ENCODE measurements at regions not wholly inside any gene's neighbourhood (a gene's known extent, or its start where the extent isn't known, plus 50 kb on each side); places are given as distances from the start of the nearest gene placed in this dataset.

DNA sequence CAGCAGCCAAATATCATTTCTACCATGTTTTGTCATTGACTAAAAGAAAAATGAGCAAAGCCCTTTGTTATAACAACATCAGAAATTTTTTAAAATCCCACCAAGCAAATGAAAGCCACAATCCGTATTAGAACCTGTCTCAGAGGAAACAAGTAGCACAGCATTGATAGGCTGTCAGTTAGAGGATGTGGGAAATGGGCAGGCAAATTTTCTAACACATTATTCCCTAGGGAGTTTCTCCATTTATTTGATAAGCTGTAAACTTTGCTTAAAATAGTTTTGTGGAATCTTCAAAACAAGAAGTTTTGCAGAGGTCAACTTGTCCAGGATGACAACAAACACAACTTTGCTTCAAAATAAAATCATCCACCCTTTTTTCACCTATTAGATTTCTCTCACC, 53.6 kb upstream of the APC start:
- TF ChIP-seq POLR2AphosphoS5 (IDR thresholded peaks at IDR 0.05; ENCODE audit: low read depth, low read length) (no peak), TAF1 (IDR thresholded peaks at IDR 0.05; ENCODE audit: borderline replicate concordance, low read depth, low read length) (no peak), POLR2A (IDR thresholded peaks at IDR 0.05; ENCODE audit: low read depth, low read length) (no peak)
- no peak for DNase-seq (ENCODE audit: insufficient read length)
- no peak for FAIRE-seq

DNA sequence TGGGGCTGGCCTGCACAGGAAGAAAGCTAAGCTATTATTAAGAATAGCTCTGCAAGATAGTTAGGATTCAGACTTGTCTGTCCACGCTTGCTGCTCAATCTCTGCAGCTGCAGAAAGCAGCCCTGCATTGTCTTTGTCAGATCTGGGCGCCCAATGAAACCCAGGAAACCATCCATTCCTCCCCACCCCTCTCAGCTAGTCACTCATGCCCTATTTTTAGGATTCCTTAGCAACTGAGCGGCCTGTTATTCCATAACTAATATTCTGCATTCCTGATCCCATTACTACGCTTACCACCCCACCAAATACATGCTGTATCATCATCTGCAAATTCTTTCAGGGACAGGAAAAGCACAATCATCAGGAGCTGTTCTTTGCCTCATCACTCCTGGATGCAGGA, 52.9 kb upstream of the APC start:
- FAIRE-seq (no peak), DNase-seq (ENCODE audit: insufficient read length) (no peak)
- TF ChIP-seq POLR2AphosphoS5 (IDR thresholded peaks at IDR 0.05; ENCODE audit: low read depth, low read length) (no peak), TAF1 (IDR thresholded peaks at IDR 0.05; ENCODE audit: borderline replicate concordance, low read depth, low read length) (no peak), POLR2A (IDR thresholded peaks at IDR 0.05; ENCODE audit: low read depth, low read length) (no peak)

DNA sequence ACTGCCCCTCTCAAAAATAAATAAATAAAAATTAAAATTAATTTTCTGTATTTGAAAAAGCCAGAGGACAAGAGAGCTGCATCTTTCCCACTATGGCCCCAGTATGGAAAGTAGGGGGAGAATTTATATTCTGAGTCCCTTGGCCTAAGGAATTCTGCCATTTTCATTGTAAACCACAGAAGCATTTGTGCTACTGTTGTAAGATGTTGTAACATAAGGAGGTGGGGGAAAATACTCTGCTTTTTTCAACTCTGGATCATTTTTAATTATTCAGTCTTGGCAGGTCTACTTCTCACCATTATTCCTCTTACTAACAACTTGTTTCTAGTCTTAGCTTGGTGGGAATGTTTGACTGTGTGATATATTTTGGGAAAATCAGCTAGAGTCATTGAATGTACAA, 52.3 kb upstream of the APC start:
- FAIRE-seq = no peak
- TF ChIP-seq POLR2AphosphoS5 (IDR thresholded peaks at IDR 0.05; ENCODE audit: low read depth, low read length) (no peak), POLR2A (IDR thresholded peaks at IDR 0.05; ENCODE audit: low read depth, low read length) (no peak), TAF1 (IDR thresholded peaks at IDR 0.05; ENCODE audit: borderline replicate concordance, low read depth, low read length) (no peak)
- no peak for DNase-seq (ENCODE audit: insufficient read length)

DNA sequence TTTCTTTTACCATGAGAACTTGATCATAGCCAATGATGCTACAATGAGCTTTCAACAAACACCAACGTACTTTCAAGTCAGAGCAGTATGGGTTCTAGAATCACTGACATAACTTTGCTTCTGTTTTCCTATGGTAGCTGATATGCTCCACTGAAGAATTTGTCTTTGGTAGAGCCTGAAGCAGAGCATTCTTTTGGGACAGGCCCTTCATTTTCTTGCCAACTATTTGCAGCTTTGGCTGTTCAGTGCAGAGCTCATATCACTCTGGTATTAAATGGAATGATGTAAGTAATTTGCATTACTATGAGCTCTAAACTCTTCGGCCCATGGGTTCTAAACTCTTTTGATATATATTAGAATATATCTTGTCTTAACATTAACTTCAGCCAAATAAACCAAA, 51.8 kb upstream of the APC start:
- TF ChIP-seq TAF1 (IDR thresholded peaks at IDR 0.05; ENCODE audit: borderline replicate concordance, low read depth, low read length) (no peak), POLR2A (IDR thresholded peaks at IDR 0.05; ENCODE audit: low read depth, low read length) (no peak), POLR2AphosphoS5 (IDR thresholded peaks at IDR 0.05; ENCODE audit: low read depth, low read length) (no peak)
- no peak for FAIRE-seq
- no peak for DNase-seq (ENCODE audit: insufficient read length)

DNA sequence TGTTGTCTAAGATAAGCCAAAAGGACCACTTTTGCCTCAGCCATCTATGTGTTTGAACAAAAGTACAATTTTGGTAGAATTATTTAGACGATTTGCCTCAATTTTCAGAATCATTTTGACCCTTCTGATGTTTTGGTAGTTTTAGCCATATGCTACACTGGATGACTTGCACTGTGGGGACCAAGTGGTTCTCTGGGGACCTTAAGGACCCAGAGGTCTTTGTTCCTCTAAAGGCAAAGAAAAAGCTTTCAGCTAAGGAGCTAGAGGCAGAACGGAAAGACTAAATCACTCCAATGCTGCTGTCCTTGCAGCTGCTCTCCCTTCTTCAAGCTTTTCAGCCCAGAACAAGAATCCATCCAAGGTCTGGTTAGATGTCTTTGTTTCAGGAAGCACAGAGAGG, 51.0 kb upstream of the APC start:
- TF ChIP-seq POLR2A (IDR thresholded peaks at IDR 0.05; ENCODE audit: low read depth, low read length) = no peak
- no peak for TF ChIP-seq POLR2AphosphoS5 (IDR thresholded peaks at IDR 0.05; ENCODE audit: low read depth, low read length)
- TF ChIP-seq TAF1 (IDR thresholded peaks at IDR 0.05; ENCODE audit: borderline replicate concordance, low read depth, low read length) = no peak
- FAIRE-seq (no peak), DNase-seq (ENCODE audit: insufficient read length) (no peak)

DNA sequence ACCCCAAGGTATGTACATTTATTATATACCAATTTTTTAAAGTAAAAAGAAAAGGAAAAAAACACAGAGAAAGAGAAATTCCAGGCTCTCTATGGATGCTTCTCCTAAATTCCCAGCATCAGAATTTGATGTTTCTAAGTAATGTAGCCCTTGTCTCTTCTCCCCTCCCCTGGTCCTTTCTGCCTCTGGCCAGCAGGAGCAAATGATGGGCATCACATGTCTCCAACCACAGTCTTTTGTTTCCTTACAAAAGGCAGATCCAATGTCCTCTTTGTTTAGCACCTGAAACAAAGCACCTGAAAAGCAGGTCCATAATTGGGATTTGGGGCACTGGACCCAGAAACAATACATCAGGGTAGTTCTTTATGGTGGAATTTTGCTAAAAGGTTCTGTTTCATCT, 50.4 kb upstream of the APC start:
- DNase-seq (ENCODE audit: insufficient read length) (no peak), FAIRE-seq (no peak)
- TF ChIP-seq POLR2AphosphoS5 (IDR thresholded peaks at IDR 0.05; ENCODE audit: low read depth, low read length) = no peak
- no peak for TF ChIP-seq TAF1 (IDR thresholded peaks at IDR 0.05; ENCODE audit: borderline replicate concordance, low read depth, low read length)
- TF ChIP-seq POLR2A (IDR thresholded peaks at IDR 0.05; ENCODE audit: low read depth, low read length) = no peak
